Stimulated activated naive CD8-positive, alpha-beta T cell treated with anti-CD3 and anti-CD28 coated beads, Interleukin-15, Interleukin-2, amounts not matched to agents 100 U/mL and 50 U/mL, for 24 hours (primary cell): ENCODE measurements at regions not wholly inside any gene's neighbourhood (a gene's known extent, or its start where the extent isn't known, plus 50 kb on each side); places are given as distances from the start of the nearest gene placed in this dataset.
A peak's percentile ranks its signal among the peaks of the same experiment; 100 is the strongest.
"Not testable (repeated sequence)": the region's sequence is repeated elsewhere in the genome, so short reads cannot be mapped to it uniquely, and the experiment has no call there.

Experiments
- ATAC-seq: fragments of 150-1000 bp; cut with Tn5 transposase; one replicate; pipeline ENCODE4 v1.10.0; 2021
- DNase-seq: peaks from one replicate; pipeline ENCODE4 v3.0.0; 2021

DNA sequence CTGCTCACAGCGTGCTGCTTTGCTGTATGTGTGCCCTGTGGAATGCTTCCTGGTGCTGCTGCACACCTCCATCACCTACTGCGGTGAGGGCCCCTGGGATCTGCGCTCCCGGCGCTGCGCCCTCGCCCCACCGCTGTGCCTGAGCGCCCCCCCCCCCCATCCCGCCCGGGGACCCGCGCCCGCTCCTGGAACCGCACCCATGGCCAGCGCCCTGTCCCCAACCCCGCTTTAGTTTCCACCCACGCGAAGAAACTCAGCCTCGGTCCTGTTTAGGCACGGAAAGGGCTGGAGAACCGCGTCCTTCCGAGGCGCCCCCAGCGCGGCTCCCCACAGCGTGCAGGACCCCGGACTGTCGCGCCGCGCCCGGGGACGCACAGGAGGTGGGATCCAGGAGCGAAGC is 265.5 kb downstream of the POTEB3 start:
- not testable (repeated sequence) for DNase-seq, ATAC-seq

DNA sequence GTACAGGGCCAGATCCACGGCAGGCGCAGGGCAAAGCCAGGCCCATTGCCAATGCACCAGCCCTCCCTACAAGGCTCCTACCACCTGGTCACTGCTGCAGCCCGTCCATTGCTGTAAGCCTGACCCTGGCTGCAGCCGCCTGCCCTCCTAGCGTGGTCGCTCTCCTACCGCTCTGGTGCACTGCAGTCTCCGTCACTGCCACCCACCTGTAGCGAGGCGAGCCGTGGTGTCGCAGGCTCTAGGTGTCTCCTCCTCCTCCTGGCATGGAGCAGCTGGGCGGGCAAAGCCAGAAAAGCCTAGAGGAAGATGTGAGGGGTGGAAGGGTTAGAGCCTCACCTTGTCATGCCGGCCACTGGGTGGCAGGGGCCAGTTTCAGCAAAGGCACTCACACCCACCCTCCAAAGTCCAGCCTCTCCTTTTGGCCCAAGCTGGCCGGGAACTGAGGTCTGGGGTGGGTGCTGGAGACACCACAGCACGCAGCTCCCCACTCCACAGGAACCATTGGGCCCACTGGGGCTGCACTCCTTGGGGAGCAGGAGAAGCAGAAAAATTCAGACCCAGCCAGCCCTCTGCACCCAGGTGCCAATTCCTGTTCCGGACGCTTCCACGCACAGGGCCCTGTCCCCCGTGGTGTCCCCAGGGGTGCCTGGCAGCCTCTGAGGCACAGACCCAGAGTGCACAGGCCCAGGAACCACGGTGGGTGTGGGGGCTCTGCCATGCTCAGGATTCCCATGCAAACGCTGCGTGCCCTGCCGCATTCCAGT is 285.3 kb upstream of the POTEB2 start:
- ATAC-seq, DNase-seq: not testable (repeated sequence)

DNA sequence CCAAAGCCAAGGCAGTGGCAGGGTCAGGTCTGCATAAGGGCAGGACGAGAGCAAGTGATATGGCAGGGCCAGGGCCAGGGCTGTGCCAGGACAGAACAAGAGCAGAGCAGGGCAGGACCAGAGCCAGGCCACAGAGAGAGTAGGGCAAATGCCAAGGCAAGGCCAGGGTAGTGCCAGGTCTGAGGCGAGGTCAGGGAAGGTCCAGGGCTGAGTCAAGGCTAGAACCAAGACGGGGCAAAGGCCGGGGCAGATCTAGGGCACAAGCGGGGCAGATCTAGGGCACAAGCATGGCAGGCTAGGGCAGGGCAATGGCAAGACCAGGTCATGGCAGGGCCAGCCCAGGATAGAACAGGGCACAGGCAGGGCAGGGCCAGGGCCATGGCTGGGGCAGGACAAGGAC is 282.0 kb upstream of the POTEB2 start:
- ATAC-seq: not testable (repeated sequence)

DNA sequence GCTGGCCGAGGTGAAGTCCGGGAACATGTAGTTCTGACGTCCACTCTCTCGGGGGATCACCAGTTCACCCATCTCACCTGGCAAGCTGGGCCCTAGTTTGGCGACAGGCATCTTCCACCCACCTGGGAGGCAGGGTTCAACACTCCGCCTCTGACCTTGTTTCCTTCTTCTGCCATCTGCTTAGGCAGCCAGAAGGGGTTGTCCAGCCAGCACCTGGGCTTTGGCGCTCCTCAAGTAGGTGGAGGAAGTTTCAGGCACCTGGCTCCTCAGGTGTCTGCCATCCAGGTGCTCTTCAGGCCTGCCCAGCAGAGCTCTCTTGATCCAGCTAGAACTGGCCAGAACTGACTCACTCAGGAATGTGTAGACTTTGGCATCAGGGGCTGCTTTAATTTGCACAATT is 267.8 kb upstream of the POTEB2 start:
- ATAC-seq, DNase-seq: not testable (repeated sequence)

More for the DNA sequence above, 282.0 kb upstream of the POTEB2 start:
- DNase-seq: not testable (repeated sequence)

DNA sequence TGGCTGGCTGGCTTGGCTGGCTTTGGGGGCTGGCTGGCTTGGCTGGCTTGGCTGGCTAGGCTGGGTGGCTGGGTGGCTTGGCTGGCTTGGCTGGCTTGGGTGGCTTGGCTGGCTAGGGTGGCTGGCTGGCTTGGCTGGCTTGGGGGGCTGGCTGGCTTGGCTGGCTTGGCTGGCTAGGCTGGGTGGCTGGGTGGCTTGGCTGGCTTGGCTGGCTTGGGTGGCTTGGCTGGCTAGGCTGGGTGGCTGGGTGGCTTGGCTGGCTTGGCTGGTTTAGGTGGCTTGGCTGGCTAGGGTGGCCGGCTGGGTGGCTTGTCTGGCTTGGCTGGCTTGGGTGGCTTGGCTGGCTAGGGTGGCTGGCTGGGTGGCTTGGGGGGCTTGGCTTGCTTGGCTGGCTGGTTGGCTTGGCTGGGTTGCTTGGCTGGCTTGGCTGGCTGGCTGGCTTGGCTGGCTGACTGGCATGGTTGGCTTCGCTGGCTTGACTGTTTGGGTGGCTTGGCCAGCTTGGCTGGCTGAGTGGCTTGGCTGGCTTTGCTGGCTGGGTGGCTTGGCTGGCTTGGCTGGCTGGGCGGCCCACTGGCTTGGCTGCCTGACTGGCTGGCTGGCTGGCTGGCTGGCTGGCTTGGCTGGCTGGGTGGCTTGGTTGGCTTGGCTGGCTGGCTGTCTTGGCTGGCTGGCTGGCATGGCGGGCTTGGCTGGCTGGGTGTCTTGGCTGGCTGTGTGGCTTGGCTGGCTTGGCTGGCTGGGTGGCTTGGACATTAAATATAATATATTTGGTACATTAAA is 246.3 kb upstream of the POTEB2 start:
- not testable (repeated sequence) for ATAC-seq, DNase-seq

DNA sequence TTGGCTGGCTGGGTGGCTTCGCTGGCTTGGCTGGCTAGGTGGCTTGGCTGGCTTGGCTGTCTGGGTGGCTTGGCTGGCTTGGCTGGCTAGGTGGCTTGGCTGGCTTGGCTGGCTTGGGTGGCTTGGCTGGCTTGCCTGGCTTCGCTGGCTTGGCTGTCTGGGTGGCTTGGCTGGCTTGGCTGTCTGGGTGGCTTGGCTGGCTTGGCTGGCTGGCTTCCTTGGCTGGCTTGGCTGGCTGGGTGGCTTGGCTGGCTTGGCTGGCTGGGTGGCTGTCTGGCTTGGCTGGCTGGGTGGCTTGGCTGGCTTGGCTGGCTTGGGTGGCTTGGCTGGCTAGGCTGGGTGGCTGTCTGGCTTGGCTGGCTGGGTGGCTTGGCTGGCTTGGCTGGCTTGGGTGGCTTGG is 245.7 kb upstream of the POTEB2 start:
- ATAC-seq, DNase-seq: not testable (repeated sequence)

DNA sequence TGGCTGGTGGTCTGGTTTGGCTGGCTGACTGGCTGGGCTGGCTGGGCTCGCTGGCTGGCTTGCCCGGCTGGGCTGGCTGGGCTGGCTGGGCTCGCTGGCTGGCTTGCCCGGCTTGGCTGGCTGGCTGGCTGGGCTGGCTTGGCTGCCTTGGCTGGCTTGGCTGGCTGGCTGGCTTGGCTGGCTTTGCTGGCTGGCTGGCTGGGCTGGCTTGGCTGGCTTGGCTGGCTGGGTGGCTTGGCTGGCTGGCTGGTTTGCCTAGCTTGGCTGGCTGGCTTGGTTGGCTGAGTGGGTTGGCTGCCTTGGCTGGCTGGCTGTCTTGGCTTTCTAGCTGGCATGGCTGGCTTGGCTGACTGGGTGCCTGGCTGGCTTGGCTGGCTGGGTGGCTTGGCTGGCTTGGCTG is 245.1 kb upstream of the POTEB2 start:
- ATAC-seq, DNase-seq: not testable (repeated sequence)

DNA sequence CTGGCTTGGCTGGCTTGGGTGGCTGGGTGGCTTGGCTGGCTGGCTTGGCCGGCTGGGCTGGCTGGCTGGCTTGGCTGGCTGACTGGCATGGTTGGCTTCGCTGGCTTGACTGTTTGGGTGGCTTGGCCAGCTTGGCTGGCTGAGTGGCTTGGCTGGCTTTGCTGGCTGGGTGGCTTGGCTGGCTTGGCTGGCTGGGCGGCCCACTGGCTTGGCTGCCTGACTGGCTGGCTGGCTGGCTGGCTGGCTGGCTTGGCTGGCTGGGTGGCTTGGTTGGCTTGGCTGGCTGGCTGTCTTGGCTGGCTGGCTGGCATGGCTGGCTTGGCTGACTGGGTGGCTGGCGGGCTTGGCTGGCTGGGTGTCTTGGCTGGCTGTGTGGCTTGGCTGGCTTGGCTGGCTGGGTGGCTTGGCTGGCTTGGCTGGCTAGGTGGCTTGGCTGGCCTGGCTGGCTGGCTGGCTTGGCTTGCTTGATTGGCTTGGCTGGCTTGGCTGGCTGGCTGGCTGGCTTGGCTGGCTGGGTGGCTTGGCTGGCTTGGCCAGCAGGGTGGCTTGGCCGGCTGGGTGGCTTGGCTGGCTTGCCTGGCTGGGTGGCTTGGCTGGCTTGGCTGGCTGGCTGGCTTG is 244.2 kb upstream of the POTEB2 start:
- DNase-seq (peak; percentile 13), ATAC-seq (peak; percentile 28)

DNA sequence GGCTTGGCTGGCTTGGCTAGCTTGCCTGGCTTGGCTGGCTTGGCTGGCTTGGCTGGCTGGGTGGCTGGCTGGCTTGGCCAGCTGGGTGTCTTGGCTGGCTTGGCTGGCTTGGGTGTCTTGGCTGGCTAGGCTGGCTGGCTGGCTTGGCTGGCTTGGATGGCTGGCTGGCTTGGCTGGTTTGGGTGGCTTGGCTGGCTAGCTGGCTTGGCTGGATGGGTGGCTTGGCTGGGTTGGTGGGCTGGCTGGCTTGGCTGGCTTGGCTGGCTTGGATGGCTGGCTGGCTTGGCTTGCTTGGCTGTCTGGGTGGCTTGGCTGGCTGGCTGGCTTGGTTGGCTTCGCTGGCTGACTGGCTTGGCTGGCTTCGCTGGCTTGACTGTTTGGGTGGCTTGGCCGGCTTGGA is 242.3 kb upstream of the POTEB2 start:
- DNase-seq, ATAC-seq: not testable (repeated sequence)

DNA sequence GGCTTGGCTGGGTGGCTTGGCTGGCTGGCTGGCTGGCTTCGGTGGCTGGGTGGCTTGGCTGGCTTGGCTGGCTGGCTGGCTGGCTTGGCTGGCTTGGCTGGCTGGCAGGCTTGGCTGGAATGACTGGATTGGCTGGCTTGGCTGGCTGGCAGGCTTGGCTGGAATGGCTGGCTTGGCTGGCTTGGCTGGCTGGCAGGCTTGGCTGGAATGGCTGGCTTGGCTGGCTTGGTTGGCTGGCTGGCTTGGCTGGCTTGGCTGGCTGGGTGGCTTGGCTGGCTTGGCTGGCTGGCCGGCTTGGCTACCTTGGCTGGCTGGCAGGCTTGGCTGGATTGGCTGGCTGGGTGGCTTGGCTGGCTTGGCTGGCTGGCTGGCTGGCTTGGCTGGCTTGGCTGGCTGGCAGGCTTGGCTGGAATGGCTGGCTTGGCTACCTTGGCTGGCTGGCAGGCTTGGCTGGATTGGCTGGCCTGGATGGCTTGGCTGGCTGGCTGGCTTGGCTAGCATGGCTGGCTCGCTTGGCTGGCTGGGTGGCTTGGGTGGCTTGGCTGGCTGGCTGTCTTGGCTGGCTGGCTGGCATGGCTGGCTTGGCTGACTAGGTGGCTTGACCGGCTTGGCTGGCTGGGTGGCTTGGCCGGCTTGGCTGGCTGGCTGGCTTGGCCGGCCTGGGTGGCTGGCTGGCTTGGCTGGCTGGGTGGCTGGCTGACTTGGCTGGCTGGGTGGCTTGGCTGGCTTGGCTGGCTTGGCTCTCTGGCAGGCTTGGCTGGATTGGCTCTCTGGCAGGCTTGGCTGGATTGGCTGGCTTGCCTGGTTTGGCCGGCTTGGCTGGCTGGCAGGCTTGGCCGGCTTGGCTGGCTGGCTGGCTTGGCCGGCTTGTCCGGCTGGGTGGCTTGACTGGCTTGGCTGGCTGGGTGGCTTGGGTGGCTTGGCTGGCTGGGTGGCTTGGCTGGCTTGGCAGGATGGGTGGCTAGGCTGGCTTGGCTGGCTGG is 241.6 kb upstream of the POTEB2 start:
- DNase-seq (peak; percentile 5), ATAC-seq (peak; percentile 48)

DNA sequence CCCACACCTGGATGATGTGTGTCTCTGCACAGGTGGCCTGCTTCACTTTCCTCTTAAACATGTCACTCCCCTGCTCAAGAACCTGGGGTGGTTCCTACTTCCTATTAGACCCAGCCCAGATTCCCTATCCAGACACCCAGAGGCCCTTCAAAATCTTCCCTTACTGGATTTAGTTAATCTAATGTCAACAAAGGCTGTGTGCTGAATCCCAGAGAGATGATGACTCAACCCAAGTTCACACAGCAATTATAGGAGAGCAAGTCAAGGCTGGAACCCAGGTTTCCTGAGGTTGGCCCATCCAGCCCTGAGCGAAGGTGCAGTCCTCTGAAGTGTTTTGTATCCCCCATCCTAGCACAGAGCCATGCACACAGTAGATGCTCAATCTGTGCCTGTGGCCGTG is 230.5 kb upstream of the POTEB2 start:
- DNase-seq, ATAC-seq: not testable (repeated sequence)

DNA sequence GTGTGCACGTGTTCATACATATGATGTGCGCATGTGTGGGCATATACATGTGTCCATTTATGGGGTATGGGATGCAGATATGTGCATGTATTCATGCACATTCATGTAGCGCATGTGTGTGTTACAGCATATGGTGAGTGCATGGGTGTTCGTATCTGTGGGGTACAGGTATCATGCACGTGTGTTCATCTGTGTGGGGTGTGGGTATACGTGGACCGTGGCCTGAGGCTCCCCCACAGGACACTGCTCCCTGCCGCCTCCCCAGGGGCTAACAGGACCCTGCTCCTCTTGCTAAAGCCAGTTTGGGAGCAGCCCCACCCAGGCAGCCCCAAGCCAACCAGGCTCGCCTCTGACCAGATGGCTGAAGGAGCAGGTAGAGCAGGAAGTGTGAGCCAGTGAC is 213.4 kb upstream of the POTEB2 start:
- not testable (repeated sequence) for DNase-seq
- ATAC-seq: peak; percentile 29

DNA sequence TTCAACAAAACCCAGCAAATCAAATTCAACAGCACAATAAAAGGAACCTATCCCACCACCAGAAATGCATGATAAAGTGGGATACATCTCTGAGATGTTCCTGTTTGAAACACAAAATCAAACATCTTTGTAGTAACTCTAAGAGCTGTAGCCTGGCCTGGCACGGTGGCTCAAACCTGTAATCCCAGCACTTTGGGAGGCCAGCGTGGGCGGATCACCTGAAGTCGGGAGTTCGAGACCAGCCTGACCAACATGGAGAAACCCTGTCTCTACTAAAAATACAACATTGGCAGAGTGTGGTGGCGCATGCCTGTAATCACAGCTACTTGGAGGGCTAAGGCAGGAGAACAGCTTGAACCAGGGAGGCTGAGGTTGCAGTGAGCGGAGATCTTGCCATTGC is 202.8 kb upstream of the POTEB2 start:
- ATAC-seq, DNase-seq: not testable (repeated sequence)

DNA sequence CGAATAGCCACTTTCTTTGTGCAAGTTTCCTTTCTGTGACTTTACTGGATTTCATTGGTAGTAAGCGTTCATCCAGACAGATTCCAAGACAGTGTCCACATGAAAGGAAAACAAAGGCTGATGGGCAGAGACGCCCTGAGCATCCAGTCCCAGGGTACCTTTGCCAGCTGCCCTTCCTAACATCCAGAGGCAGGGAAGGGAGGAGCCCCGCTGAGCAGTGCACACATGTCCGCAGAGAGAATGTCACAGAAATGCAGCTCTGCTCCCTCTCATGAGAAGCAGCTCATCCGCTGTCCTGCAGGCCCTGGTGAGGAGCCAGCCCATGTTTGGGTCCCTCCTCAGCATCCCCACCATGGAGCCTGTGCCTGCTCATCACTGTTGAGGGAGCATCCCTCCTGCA is 197.4 kb upstream of the POTEB2 start:
- DNase-seq, ATAC-seq: not testable (repeated sequence)

DNA sequence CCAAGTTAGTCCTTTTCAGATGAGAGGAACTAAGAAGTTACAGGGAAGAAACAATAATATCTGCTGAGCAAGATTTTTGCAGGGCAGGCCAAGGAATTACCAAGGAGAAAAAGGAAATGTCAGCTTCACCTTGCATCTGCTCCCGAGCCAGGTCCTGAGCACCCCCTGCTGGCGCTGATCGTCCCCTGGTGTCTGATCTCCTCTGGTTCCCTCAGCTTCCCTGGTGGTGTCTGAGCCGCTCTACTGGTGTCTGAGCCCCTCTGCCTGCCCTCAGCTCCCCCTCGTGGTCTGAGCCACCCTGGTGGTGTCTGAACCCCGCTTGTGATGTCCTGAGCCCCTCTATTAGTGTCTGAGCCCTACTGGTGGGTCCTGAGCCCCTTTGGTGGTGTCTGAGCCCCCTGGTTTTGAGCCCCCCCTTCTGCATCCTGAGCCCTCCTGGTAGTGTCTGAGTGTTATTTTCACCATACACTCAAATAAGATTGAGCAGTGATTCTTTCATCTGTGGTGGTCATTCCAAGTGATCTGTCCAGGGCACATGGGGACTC is 196.6 kb upstream of the POTEB2 start:
- ATAC-seq, DNase-seq: not testable (repeated sequence)

DNA sequence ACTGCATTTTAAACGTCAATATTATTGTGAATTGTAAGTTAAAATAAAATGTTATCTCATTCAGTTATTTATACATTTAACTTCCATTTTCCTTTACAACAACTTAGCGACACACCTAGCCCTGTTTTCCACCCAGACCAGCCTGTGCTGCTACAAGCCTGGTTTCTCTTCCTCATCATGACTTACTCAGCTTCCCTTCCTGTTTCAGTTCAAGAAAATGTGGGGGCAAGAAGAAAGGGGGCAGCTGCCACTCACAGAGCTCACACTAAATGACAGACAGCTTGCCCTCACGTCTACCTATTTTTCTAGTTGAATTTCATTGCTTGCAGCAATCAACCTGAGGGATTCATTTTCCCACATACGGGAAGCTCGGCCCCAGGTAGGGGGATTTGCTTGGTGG is 185.8 kb upstream of the POTEB2 start:
- ATAC-seq, DNase-seq: not testable (repeated sequence)

DNA sequence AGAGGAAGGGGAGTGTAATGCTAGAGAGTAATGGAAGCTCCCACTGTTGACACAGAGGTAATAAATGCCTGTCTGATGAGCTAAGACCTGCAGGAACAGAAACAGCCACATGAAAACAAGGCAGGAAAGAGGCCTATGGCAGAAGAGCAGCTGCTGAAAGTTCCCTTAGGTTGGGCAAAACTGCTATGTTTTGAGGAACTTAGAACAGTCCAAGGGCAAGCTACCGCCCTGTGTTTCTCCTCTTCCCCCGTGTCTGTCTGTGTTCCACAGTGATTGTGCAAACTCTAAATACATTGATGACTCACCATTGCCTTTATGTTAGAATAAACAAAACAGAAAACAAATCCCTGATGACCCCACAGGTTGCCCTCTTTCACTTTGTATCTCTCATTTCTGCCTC is 165.6 kb upstream of the POTEB2 start:
- not testable (repeated sequence) for DNase-seq, ATAC-seq

DNA sequence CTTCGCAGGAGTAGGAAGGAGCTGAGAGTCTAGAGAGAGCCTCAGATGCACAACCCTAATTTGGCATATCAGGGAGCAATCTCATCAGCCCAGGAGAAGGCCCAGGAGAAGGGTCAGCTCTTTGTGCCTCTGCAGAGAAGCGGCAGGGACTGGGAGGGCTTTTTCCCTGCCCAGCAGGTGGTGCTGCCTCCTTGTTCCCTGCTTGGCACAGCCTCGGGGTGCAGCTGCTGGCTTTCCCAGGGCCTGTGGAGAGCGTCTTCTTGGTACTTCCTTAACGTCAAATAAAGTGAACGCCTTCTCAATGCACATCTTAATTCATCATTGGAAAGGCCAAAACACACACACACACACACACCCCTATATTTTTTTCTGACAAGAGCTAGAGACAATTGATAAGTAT is 162.9 kb upstream of the POTEB2 start:
- not testable (repeated sequence) for DNase-seq, ATAC-seq

DNA sequence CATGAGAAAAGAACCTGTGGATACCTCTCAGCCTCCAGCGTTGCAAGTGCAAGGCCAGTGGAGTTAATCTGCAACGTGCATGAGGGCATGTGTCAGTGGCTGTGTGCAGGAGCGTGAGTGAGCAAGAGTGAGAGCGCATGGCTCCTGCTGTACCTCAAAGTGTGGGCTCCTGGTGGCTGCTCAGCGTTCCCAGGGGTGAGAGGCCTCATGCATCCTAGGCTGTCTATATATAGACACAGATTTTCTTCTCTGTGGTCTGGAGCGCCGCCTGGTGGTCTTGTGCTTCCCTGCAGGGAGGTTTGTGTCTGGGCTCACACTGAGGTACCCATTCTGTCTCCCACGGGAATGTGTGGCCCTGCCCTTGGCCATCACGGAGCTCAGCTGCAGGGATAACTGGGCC is 161.8 kb upstream of the POTEB2 start:
- not testable (repeated sequence) for ATAC-seq, DNase-seq

DNA sequence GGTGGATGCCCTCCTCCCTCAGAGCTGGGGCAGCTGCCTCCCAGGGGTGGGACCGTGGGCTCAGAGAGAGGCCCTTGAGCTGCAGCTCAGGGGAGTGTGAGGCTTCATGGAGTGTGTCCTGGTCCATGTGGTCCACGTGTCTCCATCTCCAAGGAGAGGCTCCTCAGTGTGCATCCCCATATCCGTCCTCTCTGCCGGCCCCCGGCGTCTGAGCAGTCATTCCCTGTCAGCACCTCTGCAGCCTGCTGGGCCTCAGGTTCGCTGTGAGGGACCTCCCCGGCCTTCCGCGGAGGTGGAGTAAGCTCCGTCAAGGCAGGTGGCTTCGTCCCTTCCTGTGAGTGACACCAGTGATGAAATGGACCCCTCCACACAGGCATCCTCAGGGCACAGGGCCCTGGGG is 160.7 kb upstream of the POTEB2 start:
- ATAC-seq, DNase-seq: not testable (repeated sequence)
